BLaER1 (cell line): ENCODE measurements at regions not wholly inside any gene's neighbourhood (a gene's known extent, or its start where the extent isn't known, plus 50 kb on each side); places are given as distances from the start of the nearest gene placed in this dataset.

Experiments used
- H3K27ac ChIP-seq: shearing (Covaris generic); formaldehyde crosslinking; 2 replicates; pipeline ENCODE4 v1.8.1; 2022
- H3K27me3 ChIP-seq: shearing (Covaris generic); formaldehyde crosslinking; 2 replicates; pipeline ENCODE4 v1.8.1; 2022
- H3K36me3 ChIP-seq: shearing (Covaris generic); formaldehyde crosslinking; 2 replicates; pipeline ENCODE4 v1.8.1; 2022
- H3K4me1 ChIP-seq: shearing (Covaris generic); formaldehyde crosslinking; 2 replicates; pipeline ENCODE4 v1.8.1; 2022
- H3K4me2 ChIP-seq: shearing (Covaris generic); formaldehyde crosslinking; 2 replicates; pipeline ENCODE4 v1.8.1; 2022
- H3K4me3 ChIP-seq: shearing (Covaris generic); formaldehyde crosslinking; 2 replicates; pipeline ENCODE4 v1.8.1; 2022
- H3K9ac ChIP-seq: shearing (Covaris generic); formaldehyde crosslinking; 2 replicates; pipeline ENCODE4 v1.8.1; 2022
- H3K9me3 ChIP-seq: shearing (Covaris generic); formaldehyde crosslinking; 2 replicates; pipeline ENCODE4 v1.8.1; 2022
- H4K20me1 ChIP-seq: shearing (Covaris generic); formaldehyde crosslinking; 2 replicates; pipeline ENCODE4 v1.8.1; 2022
- Cebpa-rat ChIP-seq: shearing (Covaris generic); IDR thresholded peaks from 2 replicates; pipeline ENCODE4 v1.8.1; 2022

- Histone ChIP-seq H3K9ac (no peak overlapping the region), H3K27me3 (no peaks in the 10 kb centered on the region), H3K4me1 (peaks cover 8% of the 10 kb centered on the region; the same call in 1 of the 2 replicates), H4K20me1 (no peaks in the 10 kb centered on the region), H3K36me3 (no peaks in the 10 kb centered on the region), H3K4me3 (no peak overlapping the region), H3K4me2 (no peak overlapping the region), H3K9me3 (no peaks in the 10 kb centered on the region), H3K27ac (no peak overlapping the region)
- no peak for TF ChIP-seq Cebpa-rat
Observed at GRCh38 chr9:530681-531080, 310.8 kb upstream of the DMRT1 start.

GRCh38 chr9:532707-533106 lies 308.8 kb upstream of the DMRT1 start:
- H3K9ac ChIP-seq = no peak overlapping the region
- no peaks in the 10 kb centered on the region for H3K27me3 ChIP-seq
- H3K27ac ChIP-seq = no peak overlapping the region
- TF ChIP-seq Cebpa-rat = no peak
- no peaks in the 10 kb centered on the region for H3K36me3 ChIP-seq
- H4K20me1 ChIP-seq = no peaks in the 10 kb centered on the region
- H3K4me2 ChIP-seq = no peak overlapping the region
- H3K9me3 ChIP-seq = no peaks in the 10 kb centered on the region
- H3K4me1 ChIP-seq = peaks cover 20% of the 10 kb centered on the region
- H3K4me3 ChIP-seq = no peak overlapping the region

- Histone ChIP-seq H3K4me1 (peaks cover 20% of the 10 kb centered on the region), H3K9me3 (no peaks in the 10 kb centered on the region), H3K36me3 (no peaks in the 10 kb centered on the region), H3K4me3 (no peak overlapping the region), H3K27me3 (no peaks in the 10 kb centered on the region), H3K9ac (no peak overlapping the region), H4K20me1 (no peaks in the 10 kb centered on the region), H3K27ac (no peak overlapping the region), H3K4me2 (no peak overlapping the region)
- TF ChIP-seq Cebpa-rat = no peak
Observed at GRCh38 chr9:534886-535285, 306.6 kb upstream of the DMRT1 start.

GRCh38 chr9:535356-535755 lies 306.1 kb upstream of the DMRT1 start:
- no peaks in the 10 kb centered on the region for H3K36me3 ChIP-seq
- H3K27me3 ChIP-seq = no peaks in the 10 kb centered on the region
- H3K4me2 ChIP-seq = peak overlapping the region; percentile 15; the same call in 1 of the 2 replicates
- TF ChIP-seq Cebpa-rat = no peak
- peaks cover 20% of the 10 kb centered on the region for H3K4me1 ChIP-seq
- no peak overlapping the region for H3K27ac ChIP-seq
- H3K9me3 ChIP-seq = no peaks in the 10 kb centered on the region
- no peak overlapping the region for H3K9ac ChIP-seq
- no peaks in the 10 kb centered on the region for H4K20me1 ChIP-seq
- H3K4me3 ChIP-seq = no peak overlapping the region

- Histone ChIP-seq H3K9ac (no peak overlapping the region), H3K4me2 (peak overlapping the region; percentile 41), H4K20me1 (no peaks in the 10 kb centered on the region), H3K27ac (no peak overlapping the region), H3K9me3 (no peaks in the 10 kb centered on the region), H3K27me3 (no peaks in the 10 kb centered on the region), H3K36me3 (no peaks in the 10 kb centered on the region), H3K4me3 (no peak overlapping the region), H3K4me1 (peaks cover 20% of the 10 kb centered on the region)
- no peak for TF ChIP-seq Cebpa-rat
Observed at GRCh38 chr9:536597-537511, 304.6 kb upstream of the DMRT1 start.

- no peaks in the 10 kb centered on the region for H3K9me3 ChIP-seq
- no peak overlapping the region for H3K4me3 ChIP-seq
- no peaks in the 10 kb centered on the region for H3K36me3 ChIP-seq
- no peak overlapping the region for H3K4me2 ChIP-seq
- no peaks in the 10 kb centered on the region for H3K4me1 ChIP-seq
- H3K27ac ChIP-seq = no peak overlapping the region
- H3K9ac ChIP-seq = no peak overlapping the region
- H3K27me3 ChIP-seq = no peaks in the 10 kb centered on the region
- H4K20me1 ChIP-seq = no peaks in the 10 kb centered on the region
- TF ChIP-seq Cebpa-rat = no peak
Observed at GRCh38 chr9:543478-543877, 298.0 kb upstream of the DMRT1 start.

GRCh38 chr9:545480-545879 lies 296.0 kb upstream of the DMRT1 start:
- Histone ChIP-seq H3K27ac (no peak overlapping the region), H3K4me1 (no peaks in the 10 kb centered on the region), H3K9ac (no peak overlapping the region), H4K20me1 (no peaks in the 10 kb centered on the region), H3K36me3 (no peaks in the 10 kb centered on the region), H3K27me3 (no peaks in the 10 kb centered on the region), H3K4me3 (no peak overlapping the region), H3K9me3 (no peaks in the 10 kb centered on the region), H3K4me2 (no peak overlapping the region)
- TF ChIP-seq Cebpa-rat = no peak

- Histone ChIP-seq H3K4me2 (no peak overlapping the region), H3K9me3 (no peaks in the 10 kb centered on the region), H3K36me3 (no peaks in the 10 kb centered on the region), H3K27me3 (no peaks in the 10 kb centered on the region), H3K27ac (no peak overlapping the region), H3K4me1 (no peaks in the 10 kb centered on the region), H3K4me3 (no peak overlapping the region), H3K9ac (no peak overlapping the region), H4K20me1 (no peaks in the 10 kb centered on the region)
- no peak for TF ChIP-seq Cebpa-rat
Observed at GRCh38 chr9:546235-546634, 295.3 kb upstream of the DMRT1 start.

- Histone ChIP-seq H3K27ac (no peak overlapping the region), H3K36me3 (no peaks in the 10 kb centered on the region), H3K9ac (no peak overlapping the region), H3K4me1 (no peaks in the 10 kb centered on the region), H3K9me3 (no peaks in the 10 kb centered on the region), H3K27me3 (no peaks in the 10 kb centered on the region), H4K20me1 (no peaks in the 10 kb centered on the region), H3K4me2 (no peak overlapping the region), H3K4me3 (no peak overlapping the region)
- TF ChIP-seq Cebpa-rat = no peak
Observed at GRCh38 chr9:546797-547223, 294.7 kb upstream of the DMRT1 start.

GRCh38 chr9:547314-547713 lies 294.2 kb upstream of the DMRT1 start:
- Histone ChIP-seq H3K4me3 (no peak overlapping the region), H4K20me1 (no peaks in the 10 kb centered on the region), H3K4me1 (no peaks in the 10 kb centered on the region), H3K27ac (no peak overlapping the region), H3K36me3 (no peaks in the 10 kb centered on the region), H3K27me3 (no peaks in the 10 kb centered on the region), H3K4me2 (peak overlapping the region; percentile 8; the same call in 1 of the 2 replicates), H3K9me3 (no peaks in the 10 kb centered on the region), H3K9ac (no peak overlapping the region)
- no peak for TF ChIP-seq Cebpa-rat
